Superior temporal gyrus (tissue), 1 donor: ENCODE measurements at regions not wholly inside any gene's neighbourhood (a gene's known extent, or its start where the extent isn't known, plus 50 kb on each side); places are given as distances from the start of the nearest gene placed in this dataset.

Experiments
- DNase-seq: peaks from one replicate; pipeline ENCODE4 v3.0.0-alpha.2; 2016; ENCODE audit errors: extremely low spot score

GRCh38 chr12:60137513-60137912 lies 541.7 kb downstream of the SLC16A7 start:
- DNase-seq: no peak

- DNase-seq: no peak
Observed at GRCh38 chr12:60138526-60138925, 542.7 kb downstream of the SLC16A7 start.

GRCh38 chr12:60144395-60144794 lies 548.6 kb downstream of the SLC16A7 start:
- no peak for DNase-seq

GRCh38 chr12:60148109-60148508 lies 552.3 kb downstream of the SLC16A7 start:
- DNase-seq: no peak

- no peak for DNase-seq
Observed at GRCh38 chr12:60148831-60149230, 553.0 kb downstream of the SLC16A7 start.

GRCh38 chr12:60152756-60153155 lies 556.9 kb downstream of the SLC16A7 start:
- DNase-seq: no peak

GRCh38 chr12:60159761-60160160 lies 563.9 kb downstream of the SLC16A7 start:
- no peak for DNase-seq

- no peak for DNase-seq
Observed at GRCh38 chr12:60162988-60163720, 567.3 kb downstream of the SLC16A7 start.

- no peak for DNase-seq
Observed at GRCh38 chr12:60165781-60166180, 570.0 kb downstream of the SLC16A7 start.

- DNase-seq: no peak
Observed at GRCh38 chr12:60168441-60168840, 572.6 kb downstream of the SLC16A7 start.

GRCh38 chr12:60169904-60170303 lies 574.1 kb downstream of the SLC16A7 start:
- no peak for DNase-seq

- no peak for DNase-seq
Observed at GRCh38 chr12:60172266-60173211, 576.7 kb downstream of the SLC16A7 start.

GRCh38 chr12:60173224-60174170 lies 577.7 kb downstream of the SLC16A7 start:
- DNase-seq: no peak

- DNase-seq: no peak
Observed at GRCh38 chr12:60174476-60174875, 578.6 kb downstream of the SLC16A7 start.

- DNase-seq: no peak
Observed at GRCh38 chr12:60174941-60175340, 579.1 kb downstream of the SLC16A7 start.

- no peak for DNase-seq
Observed at GRCh38 chr12:60176891-60177290, 581.1 kb downstream of the SLC16A7 start.

- no peak for DNase-seq
Observed at GRCh38 chr12:60180298-60180697, 584.5 kb downstream of the SLC16A7 start.

GRCh38 chr12:60182354-60182753 lies 586.5 kb downstream of the SLC16A7 start:
- no peak for DNase-seq

GRCh38 chr12:60184096-60184495 lies 588.3 kb downstream of the SLC16A7 start:
- no peak for DNase-seq

GRCh38 chr12:60185060-60185459 lies 589.2 kb downstream of the SLC16A7 start:
- no peak for DNase-seq

- no peak for DNase-seq
Observed at GRCh38 chr12:60191271-60191670, 595.4 kb downstream of the SLC16A7 start.
